SKM-1 (cell line): ENCODE measurements at regions not wholly inside any gene's neighbourhood (a gene's known extent, or its start where the extent isn't known, plus 50 kb on each side); places are given as distances from the start of the nearest gene placed in this dataset.

ENCODE experiments used
- DNase-seq: peaks from one replicate; lab custom pipeline; 2025; ENCODE audit not compliant: unreplicated experiment; lab: John Stamatoyannopoulos, UW

GRCh38 chr9:135029463-135029862 is 58.0 kb upstream of the OLFM1 start:
- no peak for DNase-seq

GRCh38 chr9:135029871-135030565 is 57.5 kb upstream of the OLFM1 start:
- no peak for DNase-seq

- no peak for DNase-seq
Observed at GRCh38 chr9:135030566-135031226, 56.8 kb upstream of the OLFM1 start.

- no peak for DNase-seq
Observed at GRCh38 chr9:135032041-135032835, 55.2 kb upstream of the OLFM1 start.

- no peak for DNase-seq
Observed at GRCh38 chr9:135032868-135033460, 54.5 kb upstream of the OLFM1 start.

- no peak for DNase-seq
Observed at GRCh38 chr9:135033487-135033886, 54.0 kb upstream of the OLFM1 start.

- DNase-seq, result no peak
Observed at GRCh38 chr9:135034106-135034505, 53.4 kb upstream of the OLFM1 start.

GRCh38 chr9:135035781-135036760 is 51.4 kb upstream of the OLFM1 start:
- DNase-seq, result no peak

- DNase-seq, result no peak
Observed at GRCh38 chr9:135036861-135037465, 50.5 kb upstream of the OLFM1 start.

GRCh38 chr9:135037521-135038250 is 49.8 kb upstream of the OLFM1 start:
- DNase-seq, result no peak
